PFSK-1 (cell line): ENCODE measurements at regions not wholly inside any gene's neighbourhood (a gene's known extent, or its start where the extent isn't known, plus 50 kb on each side); places are given as distances from the start of the nearest gene placed in this dataset.

Experiments used
- POLR2AphosphoS5 ChIP-seq: IDR thresholded peaks from 2 replicates; pipeline ENCODE4 v1.6.1; 2012; ENCODE audit warnings: low read depth, mild to moderate bottlenecking, control low read depth, low read length, moderate library complexity
- SIN3A ChIP-seq: IDR thresholded peaks from 2 replicates; pipeline ENCODE4 v1.6.1; 2012; ENCODE audit warnings: mild to moderate bottlenecking, low read length, moderate library complexity, borderline replicate concordance; ENCODE audit not compliant: insufficient read depth
- TAF1 ChIP-seq: IDR thresholded peaks from 2 replicates; pipeline ENCODE4 v1.6.1; 2012; ENCODE audit warnings: low read length, control low read depth, borderline replicate concordance; ENCODE audit not compliant: insufficient read depth
- TF ChIP-seq, protein P1 (sequence below), 2 experiments: IDR thresholded peaks; 2 replicates each; pipeline versions ENCODE4 v1.6.1 to v1.8.0; 2011 to 2012; ENCODE audit warnings: low read depth in 2 of 2, low read length in 2 of 2, control low read depth in 1 of 2, inconsistent platforms in 1 of 2, mild to moderate bottlenecking in 1 of 2, moderate library complexity in 1 of 2; ENCODE audit not compliant: insufficient read depth in 1 of 2

DNA sequence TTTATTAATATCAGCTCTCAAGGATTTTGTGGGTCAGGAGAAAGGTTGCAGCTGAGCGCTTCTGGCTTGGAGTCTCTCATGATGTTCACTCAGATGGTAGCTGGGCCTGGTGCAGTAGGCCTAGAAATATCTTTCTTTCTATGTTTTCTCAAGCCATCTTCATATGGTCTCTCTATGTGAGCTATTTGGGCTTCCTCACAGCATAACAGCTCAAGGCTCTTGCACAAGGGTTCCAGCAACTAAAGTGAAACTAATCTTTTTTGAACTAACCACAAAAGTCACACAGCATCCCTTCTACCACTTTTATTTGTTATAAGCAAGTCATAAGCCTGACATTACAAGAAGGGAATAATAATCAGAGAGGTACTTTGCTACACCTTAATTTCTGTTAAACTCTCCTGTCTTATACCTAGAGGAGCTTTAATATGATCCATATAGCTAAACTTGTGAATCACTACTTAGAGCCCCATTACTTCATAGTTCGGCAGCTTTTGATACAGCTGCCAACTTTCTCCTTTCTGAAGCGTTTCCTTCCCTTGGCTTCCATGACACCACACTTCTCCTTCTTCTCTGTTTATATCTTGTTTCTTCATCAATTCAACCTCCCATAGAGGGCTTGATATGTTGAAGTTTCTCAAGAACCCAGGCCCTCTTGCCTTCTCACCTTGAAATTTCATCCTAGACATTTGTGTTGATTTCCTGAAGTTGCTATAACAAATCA lies 720.2 kb downstream of the LTN1 start:
- TF ChIP-seq POLR2AphosphoS5: no peak
- TF ChIP-seq, protein P1, sequence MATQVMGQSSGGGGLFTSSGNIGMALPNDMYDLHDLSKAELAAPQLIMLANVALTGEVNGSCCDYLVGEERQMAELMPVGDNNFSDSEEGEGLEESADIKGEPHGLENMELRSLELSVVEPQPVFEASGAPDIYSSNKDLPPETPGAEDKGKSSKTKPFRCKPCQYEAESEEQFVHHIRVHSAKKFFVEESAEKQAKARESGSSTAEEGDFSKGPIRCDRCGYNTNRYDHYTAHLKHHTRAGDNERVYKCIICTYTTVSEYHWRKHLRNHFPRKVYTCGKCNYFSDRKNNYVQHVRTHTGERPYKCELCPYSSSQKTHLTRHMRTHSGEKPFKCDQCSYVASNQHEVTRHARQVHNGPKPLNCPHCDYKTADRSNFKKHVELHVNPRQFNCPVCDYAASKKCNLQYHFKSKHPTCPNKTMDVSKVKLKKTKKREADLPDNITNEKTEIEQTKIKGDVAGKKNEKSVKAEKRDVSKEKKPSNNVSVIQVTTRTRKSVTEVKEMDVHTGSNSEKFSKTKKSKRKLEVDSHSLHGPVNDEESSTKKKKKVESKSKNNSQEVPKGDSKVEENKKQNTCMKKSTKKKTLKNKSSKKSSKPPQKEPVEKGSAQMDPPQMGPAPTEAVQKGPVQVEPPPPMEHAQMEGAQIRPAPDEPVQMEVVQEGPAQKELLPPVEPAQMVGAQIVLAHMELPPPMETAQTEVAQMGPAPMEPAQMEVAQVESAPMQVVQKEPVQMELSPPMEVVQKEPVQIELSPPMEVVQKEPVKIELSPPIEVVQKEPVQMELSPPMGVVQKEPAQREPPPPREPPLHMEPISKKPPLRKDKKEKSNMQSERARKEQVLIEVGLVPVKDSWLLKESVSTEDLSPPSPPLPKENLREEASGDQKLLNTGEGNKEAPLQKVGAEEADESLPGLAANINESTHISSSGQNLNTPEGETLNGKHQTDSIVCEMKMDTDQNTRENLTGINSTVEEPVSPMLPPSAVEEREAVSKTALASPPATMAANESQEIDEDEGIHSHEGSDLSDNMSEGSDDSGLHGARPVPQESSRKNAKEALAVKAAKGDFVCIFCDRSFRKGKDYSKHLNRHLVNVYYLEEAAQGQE (IDR thresholded peaks at IDR 0.05; ENCODE audit: insufficient read depth in 1 of 2, low read depth in 2 of 2, low read length in 2 of 2): no peak
- TF ChIP-seq TAF1: no peak
- TF ChIP-seq SIN3A: no peak
